ENCODE measurements at regions not wholly inside any gene's neighbourhood (a gene's known extent, or its start where the extent isn't known, plus 50 kb on each side); places are given as distances from the start of the nearest gene placed in this dataset.

DNA sequence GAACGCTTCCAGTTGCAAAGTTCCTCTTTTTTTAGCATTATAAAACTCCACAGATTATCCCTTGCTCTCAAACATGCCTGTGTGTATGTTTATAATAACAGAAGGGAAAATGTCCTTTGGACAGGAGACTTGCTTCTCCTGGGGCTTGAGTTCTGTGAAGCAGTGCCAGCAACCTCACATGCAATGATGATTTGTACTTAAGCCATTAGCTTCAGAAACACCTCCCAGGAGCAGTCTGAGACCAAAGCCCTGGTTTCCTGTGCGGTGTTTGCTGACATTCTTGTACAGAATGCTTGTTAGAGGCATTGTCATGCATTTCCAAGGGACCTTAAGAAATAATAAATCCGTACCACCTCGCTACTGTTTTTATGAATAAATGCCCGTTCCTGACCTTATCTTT is 752.8 kb downstream of the CBLN4 start:
- Histone ChIP-seq H3K4me1 (no peaks in the 10 kb centered on the region), H3K27ac (no peak overlapping the region), H3K27me3 (no peaks in the 10 kb centered on the region), H3K36me3 (no peaks in the 10 kb centered on the region), H3K9me3 (no peaks in the 10 kb centered on the region), H3K4me3 (no peak overlapping the region)
- ATAC-seq (no peak), DNase-seq (no peak)
- WGBS (ENCODE audit: insufficient coverage, low coverage, low lambda C conversion rate, missing lambda C conversion rate): 76% methylated on average over 5 of the region's 5 CpGs
- TF ChIP-seq, protein P1, sequence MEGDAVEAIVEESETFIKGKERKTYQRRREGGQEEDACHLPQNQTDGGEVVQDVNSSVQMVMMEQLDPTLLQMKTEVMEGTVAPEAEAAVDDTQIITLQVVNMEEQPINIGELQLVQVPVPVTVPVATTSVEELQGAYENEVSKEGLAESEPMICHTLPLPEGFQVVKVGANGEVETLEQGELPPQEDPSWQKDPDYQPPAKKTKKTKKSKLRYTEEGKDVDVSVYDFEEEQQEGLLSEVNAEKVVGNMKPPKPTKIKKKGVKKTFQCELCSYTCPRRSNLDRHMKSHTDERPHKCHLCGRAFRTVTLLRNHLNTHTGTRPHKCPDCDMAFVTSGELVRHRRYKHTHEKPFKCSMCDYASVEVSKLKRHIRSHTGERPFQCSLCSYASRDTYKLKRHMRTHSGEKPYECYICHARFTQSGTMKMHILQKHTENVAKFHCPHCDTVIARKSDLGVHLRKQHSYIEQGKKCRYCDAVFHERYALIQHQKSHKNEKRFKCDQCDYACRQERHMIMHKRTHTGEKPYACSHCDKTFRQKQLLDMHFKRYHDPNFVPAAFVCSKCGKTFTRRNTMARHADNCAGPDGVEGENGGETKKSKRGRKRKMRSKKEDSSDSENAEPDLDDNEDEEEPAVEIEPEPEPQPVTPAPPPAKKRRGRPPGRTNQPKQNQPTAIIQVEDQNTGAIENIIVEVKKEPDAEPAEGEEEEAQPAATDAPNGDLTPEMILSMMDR (IDR thresholded peaks at IDR 0.05): no peak
- no peak for TF ChIP-seq POLR2A (IDR thresholded peaks at IDR 0.05)
- intact Hi-C loops (cut with DNase I): no loop called here

DNA sequence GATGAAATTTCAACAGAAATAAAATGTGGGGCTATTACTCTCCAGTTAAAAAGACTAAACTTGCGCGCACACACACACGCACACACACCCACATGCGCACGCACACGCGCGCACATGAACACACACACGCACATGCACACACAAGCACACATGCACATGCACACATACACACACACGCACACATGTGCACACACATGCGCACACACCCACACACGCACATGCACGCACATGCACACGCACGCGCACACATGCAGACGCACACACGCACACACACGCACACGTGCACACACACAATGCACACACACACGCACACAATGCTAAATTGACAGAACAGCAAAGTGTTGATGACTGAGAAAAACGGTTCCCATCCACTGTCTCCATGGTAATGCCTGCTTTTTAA is 754.1 kb downstream of the CBLN4 start:
- DNase-seq: no peak
- Histone ChIP-seq H3K4me3 (no peak overlapping the region), H3K27me3 (no peaks in the 10 kb centered on the region), H3K36me3 (no peaks in the 10 kb centered on the region), H3K27ac (no peak overlapping the region), H3K9me3 (no peaks in the 10 kb centered on the region), H3K4me1 (no peaks in the 10 kb centered on the region)
- ATAC-seq: no peak
- TF ChIP-seq POLR2A (IDR thresholded peaks at IDR 0.05): no peak
- TF ChIP-seq, protein P1 (IDR thresholded peaks at IDR 0.05): no peak
- WGBS (ENCODE audit: insufficient coverage, low coverage, low lambda C conversion rate, missing lambda C conversion rate): 90% methylated on average over 22 of the region's 22 CpGs
- intact Hi-C loops (cut with DNase I): no loop called here

DNA sequence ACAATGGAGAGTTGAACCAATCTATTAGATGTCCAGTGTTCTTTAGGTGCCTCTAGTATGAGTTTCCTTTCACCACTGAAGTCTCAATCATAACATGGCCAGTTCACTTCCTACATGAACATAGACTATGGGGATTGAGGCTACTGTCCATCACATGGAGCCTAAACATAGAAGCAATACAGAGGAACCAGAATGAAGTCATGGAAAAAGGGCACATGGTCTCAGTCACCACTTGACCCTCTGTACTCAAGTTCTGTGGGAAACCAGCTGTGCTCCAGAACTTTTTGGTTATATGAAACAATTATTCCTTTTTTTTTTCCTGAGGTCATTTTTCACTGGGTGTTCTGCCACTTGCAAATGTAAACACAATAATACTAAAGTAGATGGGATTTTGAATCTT is 762.5 kb downstream of the CBLN4 start:
- Histone ChIP-seq H3K4me1 (peaks cover 0 to 5% (median 0%) of the 10 kb centered on the region in 4 donors), H3K9me3 (no peaks in the 10 kb centered on the region), H3K27ac (no peak overlapping the region), H3K4me3 (no peak overlapping the region), H3K36me3 (no peaks in the 10 kb centered on the region), H3K27me3 (no peaks in the 10 kb centered on the region)
- no peak for ATAC-seq
- no peak for DNase-seq
- intact Hi-C loops (cut with DNase I): no loop called here
- TF ChIP-seq POLR2A (IDR thresholded peaks at IDR 0.05): no peak
- TF ChIP-seq, protein P1 (IDR thresholded peaks at IDR 0.05): no peak

DNA sequence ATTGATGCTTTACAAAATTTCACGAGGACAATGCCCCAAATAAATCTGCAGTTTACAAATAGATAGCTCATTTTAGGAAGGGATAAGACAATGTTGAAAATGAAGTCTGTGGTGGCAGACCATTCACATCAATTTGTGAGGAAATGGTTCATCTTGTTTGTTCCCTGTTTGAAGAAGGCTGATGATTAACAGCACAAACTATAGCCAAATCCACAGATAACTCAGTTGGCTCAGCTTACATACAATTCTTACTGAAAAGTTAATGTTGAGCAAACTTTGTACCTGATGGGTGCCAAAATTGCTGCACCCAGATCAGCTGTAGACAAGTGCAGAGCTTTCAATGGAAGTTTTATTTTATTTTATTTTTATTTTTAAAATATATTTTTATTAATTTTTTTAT is 763.9 kb downstream of the DOK5 start:
- no peaks in the 10 kb centered on the region for H3K9me3 ChIP-seq
- no peak overlapping the region for H3K4me3 ChIP-seq
- peaks cover 0 to 5% (median 0%) of the 10 kb centered on the region in 4 donors for H3K4me1 ChIP-seq
- intact Hi-C loops (cut with DNase I): no loop called here
- ATAC-seq (peak; percentile 87 to 95 (median 92)), DNase-seq (peak in 1 of 3 donors; percentile 49)
- H3K27ac ChIP-seq: no peak overlapping the region
- no peaks in the 10 kb centered on the region for H3K27me3 ChIP-seq
- WGBS (ENCODE audit: insufficient coverage, low coverage, low lambda C conversion rate, missing lambda C conversion rate): 18% methylated on average over 1 of the region's 1 CpG
- TF ChIP-seq, protein P1 (IDR thresholded peaks at IDR 0.05): no peak
- no peak for TF ChIP-seq POLR2A (IDR thresholded peaks at IDR 0.05)
- no peaks in the 10 kb centered on the region for H3K36me3 ChIP-seq

DNA sequence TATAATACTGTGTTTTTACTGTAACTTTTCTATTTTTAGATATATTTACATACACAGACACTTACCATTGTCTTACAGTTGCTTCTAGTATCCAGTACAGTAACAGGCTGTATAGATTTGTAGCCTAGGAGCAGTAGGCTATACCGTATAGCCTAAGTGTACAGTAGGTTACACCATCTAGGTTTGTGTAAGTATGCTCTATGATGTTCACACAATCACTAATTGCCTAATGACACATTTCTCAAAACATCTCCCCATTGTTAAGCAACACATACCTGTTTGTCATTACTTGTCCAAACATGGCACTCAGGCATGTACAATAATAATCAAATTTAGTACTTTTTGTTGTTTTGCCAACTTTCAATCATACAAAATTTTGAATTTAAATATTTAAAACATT is 757.3 kb downstream of the DOK5 start:
- Histone ChIP-seq H3K27me3 (no peaks in the 10 kb centered on the region), H3K27ac (no peak overlapping the region), H3K36me3 (no peaks in the 10 kb centered on the region), H3K4me3 (no peak overlapping the region), H3K4me1 (no peaks in the 10 kb centered on the region), H3K9me3 (no peaks in the 10 kb centered on the region)
- TF ChIP-seq, protein P1 (IDR thresholded peaks at IDR 0.05): no peak
- TF ChIP-seq POLR2A (IDR thresholded peaks at IDR 0.05): no peak
- DNase-seq: no peak
- WGBS (ENCODE audit: insufficient coverage, low coverage, low lambda C conversion rate, missing lambda C conversion rate): 82% methylated on average over 1 of the region's 1 CpG
- intact Hi-C loops (cut with DNase I): no loop called here
- no peak for ATAC-seq
